Kidney (tissue), 13 donors: ENCODE measurements at regions not wholly inside any gene's neighbourhood (a gene's known extent, or its start where the extent isn't known, plus 50 kb on each side); places are given as distances from the start of the nearest gene placed in this dataset.

Experiments used
- DNase-seq, 5 donors: peaks; one replicate each; pipeline ENCODE4 v3.0.0-alpha.2; 2013 to 2020
- FAIRE-seq: peaks from 2 replicates; lab custom pipeline; 2012; peaks lifted over from hg19 to GRCh38; lab: Jason Lieb, UNC
- H3K27ac ChIP-seq, 2 donors: one replicate each; pipeline ENCODE4 v1.7.0; 2013; ENCODE audit warnings: low read depth in 2 of 2, low read length in 2 of 2, inconsistent platforms in 1 of 2
- H3K27me3 ChIP-seq: one replicate; pipeline ENCODE4 v1.7.1; 2013; ENCODE audit warnings: low read length, inconsistent platforms; ENCODE audit not compliant: control insufficient read depth, insufficient read depth
- H3K36me3 ChIP-seq, 3 donors: one replicate each; pipeline versions ENCODE4 v1.7.0 to v1.7.1; 2013; ENCODE audit warnings: low read length in 3 of 3, control low read depth in 1 of 3, inconsistent platforms in 1 of 3; ENCODE audit not compliant: insufficient read depth in 3 of 3, control insufficient read depth in 2 of 3
- H3K4me1 ChIP-seq, 3 donors: one replicate each; pipeline versions ENCODE4 v1.7.0 to v1.7.1; 2013; ENCODE audit warnings: low read length in 3 of 3, inconsistent platforms in 1 of 3, low read depth in 1 of 3; ENCODE audit not compliant: control insufficient read depth in 2 of 3, insufficient read depth in 2 of 3
- H3K4me3 ChIP-seq, 3 donors: one replicate each; pipeline versions ENCODE4 v1.7.0 to v1.8.1; 2013; ENCODE audit warnings: low read length in 3 of 3, control low read depth in 1 of 3, inconsistent platforms in 1 of 3
- H3K9ac ChIP-seq, 3 donors: one replicate each; pipeline versions ENCODE4 v1.7.0 to v1.7.1; 2013; ENCODE audit warnings: low read length in 3 of 3, control low read depth in 1 of 3, inconsistent platforms in 1 of 3
- H3K9me3 ChIP-seq, 3 donors: one replicate each; pipeline versions ENCODE4 v1.7.0 to v1.7.1; 2013; ENCODE audit warnings: low read length in 3 of 3, control low read depth in 1 of 3, inconsistent platforms in 1 of 3; ENCODE audit not compliant: control insufficient read depth in 2 of 3, insufficient read depth in 1 of 3
- CTCF ChIP-seq: IDR thresholded peaks from 3 replicates; pipeline ENCODE4 v1.5.1; 2012; ENCODE audit warnings: mild to moderate bottlenecking, moderate library complexity, borderline replicate concordance; ENCODE audit not compliant: insufficient read depth; ENCODE audit errors: extremely low read depth
- intact Hi-C: fragments of 100-400 bp; cut with DNase I; formaldehyde crosslinking; loops from one replicate; pipeline ENCODE4 v1.11.1; 2022
- donor health status: control.
- donor health status: control.
- donor health status: control.
- donor health status: control.
- donor health status: control.
- donor health status: DM: yes; HTN: yes; CAD: no.
- donor health status: Normal renal cell carcinoma (clear cell type).

GRCh38 chr6:156719395-156719719 is 57.8 kb upstream of the ARID1B start:
- no peaks in the 10 kb centered on the region for H3K27me3 ChIP-seq
- FAIRE-seq, result no peak
- H3K4me3 ChIP-seq, result peak overlapping the region in 2 of 3 donors; percentile 51
- no peak for TF ChIP-seq CTCF
- peak overlapping the region; percentile 94 to 100 for H3K27ac ChIP-seq
- H3K9me3 ChIP-seq, result no peaks in the 10 kb centered on the region
- peak overlapping the region in 2 of 3 donors; percentile 63 to 98 for H3K9ac ChIP-seq
- intact Hi-C loops, result no loop called here
- DNase-seq, result peak in 2 of 5 donors; percentile 11 to 42
- peaks cover 5 to 17% (median 15%) of the 10 kb centered on the region in 3 donors for H3K4me1 ChIP-seq
- H3K36me3 ChIP-seq, result no peaks in the 10 kb centered on the region

GRCh38 chr6:156718647-156719394 is 58.4 kb upstream of the ARID1B start:
- no peaks in the 10 kb centered on the region for H3K9me3 ChIP-seq
- H3K27ac ChIP-seq, result peak overlapping the region; percentile 72 to 94
- no peak overlapping the region for H3K9ac ChIP-seq
- DNase-seq (peak; percentile 53 to 92 (median 68)), FAIRE-seq (no peak)
- H3K27me3 ChIP-seq, result no peaks in the 10 kb centered on the region
- TF ChIP-seq CTCF, result no peak
- H3K4me1 ChIP-seq, result peaks cover 5 to 17% (median 15%) of the 10 kb centered on the region in 3 donors
- H3K4me3 ChIP-seq, result no peak overlapping the region
- intact Hi-C loops, result no loop called here
- H3K36me3 ChIP-seq, result no peaks in the 10 kb centered on the region

- no peak overlapping the region for H3K4me3 ChIP-seq
- H3K9me3 ChIP-seq, result no peaks in the 10 kb centered on the region
- DNase-seq (no peak), FAIRE-seq (no peak)
- no peak overlapping the region for H3K27ac ChIP-seq
- intact Hi-C loops, result no loop called here
- peaks cover 5 to 17% (median 15%) of the 10 kb centered on the region in 3 donors for H3K4me1 ChIP-seq
- H3K27me3 ChIP-seq, result no peaks in the 10 kb centered on the region
- H3K9ac ChIP-seq, result no peak overlapping the region
- H3K36me3 ChIP-seq, result no peaks in the 10 kb centered on the region
- no peak for TF ChIP-seq CTCF
These were observed 59.6 kb upstream of the ARID1B start for GRCh38 chr6:156717542-156717941.
